ENCODE measurements at regions not wholly inside any gene's neighbourhood (a gene's known extent, or its start where the extent isn't known, plus 50 kb on each side); places are given as distances from the start of the nearest gene placed in this dataset.

- POLR2A ChIA-PET: interaction anchor here (0.6 kb wide), 1 partner anchor 519 kb away, joined by 3 read pairs; no protein-coding TSS in a partner anchor
- no peaks in the 10 kb centered on the region for H3K9me3 ChIP-seq (ENCODE audit: control insufficient read depth, insufficient read depth, low read depth, low read length)
These were observed 201.2 kb downstream of the OPA1 start for GRCh38 chr3:193794002-193794881.

GRCh38 chr3:193795062-193795690, 202.2 kb downstream of the OPA1 start:
- Histone ChIP-seq H3K4me1 (ENCODE audit: control insufficient read depth, insufficient read depth, low read length) (no peaks in the 10 kb centered on the region), H3K9me3 (ENCODE audit: control insufficient read depth, insufficient read depth, low read depth, low read length) (no peaks in the 10 kb centered on the region), H3K27ac (ENCODE audit: extremely low read depth, low read depth, low read length) (no peak overlapping the region), H3K4me3 (ENCODE audit: low read depth, low read length) (no peak overlapping the region), H3K36me3 (ENCODE audit: control insufficient read depth in 2 of 2, insufficient read depth in 1 of 2, low read length in 2 of 2) (no peaks in the 10 kb centered on the region)
- ChIA-PET POLR2A (no interaction called here), CTCF (interaction anchor here (1.1 kb wide), 1 partner anchor 76 kb away, joined by 3 read pairs; no protein-coding TSS in a partner anchor)
- TF ChIP-seq ZNF747 (tag by site-specific recombination; IDR thresholded peaks at IDR 0.05) (no peak), ZNF416 (tag by site-specific recombination; IDR thresholded peaks at IDR 0.05) (no peak), ZXDB (tag by site-specific recombination; IDR thresholded peaks at IDR 0.05) (no peak), FEZF1 (tag by site-specific recombination; IDR thresholded peaks at IDR 0.05) (no peak), PRDM6 (tag by site-specific recombination; IDR thresholded peaks at IDR 0.05) (no peak), GFI1B (tag by site-specific recombination; IDR thresholded peaks at IDR 0.05) (no peak), OSR2 (tag by site-specific recombination; IDR thresholded peaks at IDR 0.05) (no peak), ELK4 (IDR thresholded peaks at IDR 0.05; ENCODE audit: borderline replicate concordance, low read depth, low read length) (no peak), CTCF (tag by site-specific recombination; IDR thresholded peaks at IDR 0.05) (no peak)

More at GRCh38 chr3:193794002-193794881, 201.2 kb downstream of the OPA1 start:
- Histone ChIP-seq H3K4me1 (ENCODE audit: control insufficient read depth, insufficient read depth, low read length) (no peaks in the 10 kb centered on the region), H3K4me3 (ENCODE audit: low read depth, low read length) (no peak overlapping the region), H3K36me3 (ENCODE audit: control insufficient read depth in 2 of 2, insufficient read depth in 1 of 2, low read length in 2 of 2) (no peaks in the 10 kb centered on the region), H3K27ac (ENCODE audit: extremely low read depth, low read depth, low read length) (no peak overlapping the region)
- TF ChIP-seq ZNF146 (tag by site-specific recombination; IDR thresholded peaks at IDR 0.05): no peak
- TF ChIP-seq ZNF707 (tag by site-specific recombination; IDR thresholded peaks at IDR 0.05): no peak
- TF ChIP-seq SP3 (tag by site-specific recombination; IDR thresholded peaks at IDR 0.05): no peak
- no peak for TF ChIP-seq ZNF621 (tag by site-specific recombination; IDR thresholded peaks at IDR 0.05)
- no peak for TF ChIP-seq ZNF341 (tag by site-specific recombination; IDR thresholded peaks at IDR 0.05; ENCODE audit: low read depth)
- no peak for TF ChIP-seq ZNF768 (tag by site-specific recombination; IDR thresholded peaks at IDR 0.05)
- no peak for TF ChIP-seq ZBTB49 (tag by site-specific recombination; IDR thresholded peaks at IDR 0.05; ENCODE audit: low read depth)
- no peak for TF ChIP-seq ZNF776 (tag by site-specific recombination; IDR thresholded peaks at IDR 0.05; ENCODE audit: borderline replicate concordance)
- no peak for TF ChIP-seq CTCF (tag by site-specific recombination; IDR thresholded peaks at IDR 0.05)
- no peak for TF ChIP-seq ZIC2 (tag by site-specific recombination; IDR thresholded peaks at IDR 0.05)
- TF ChIP-seq PRDM1 (tag by site-specific recombination; IDR thresholded peaks at IDR 0.05): no peak
- CTCF ChIA-PET: interaction anchor here (0.6 to 1.2 kb wide), 4 partner anchors 13 to 337 kb away, joined by 3 read pairs; no protein-coding TSS in a partner anchor

Measured in HEK293 (cell line).